H1 (cell line): ENCODE measurements at regions not wholly inside any gene's neighbourhood (a gene's known extent, or its start where the extent isn't known, plus 50 kb on each side); places are given as distances from the start of the nearest gene placed in this dataset.

Experiments
- CTCF ChIA-PET: fragments of 300-600 bp; sonication (Branson Sonifier 250); formaldehyde crosslinking; loops from one replicate; lab custom pipeline; 2021; ENCODE audit not compliant: partially characterized antibody; lab: Charles Lee
- POLR2A ChIA-PET: fragments of 300-600 bp; sonication (Branson Sonifier 250); formaldehyde crosslinking; loops from one replicate; lab custom pipeline; 2021; ENCODE audit warnings: inconsistent platforms; ENCODE audit not compliant: partially characterized antibody; lab: Charles Lee
- DNase-seq, 2 experiments: peaks; one replicate each; pipeline versions ENCODE4 v3.0.0 to v3.0.0-alpha.2; 2010 to 2022; ENCODE audit warnings: low spot score in 2 of 2, low read depth in 1 of 2, mixed read lengths in 1 of 2
- FAIRE-seq: peaks from 2 replicates; lab custom pipeline; 2011; peaks lifted over from hg19 to GRCh38; lab: Jason Lieb, UNC
- H2AFZ ChIP-seq: 2 replicates; pipeline ENCODE4 v1.8.1; 2012; ENCODE audit warnings: low read length, inconsistent platforms
- H2AK5ac ChIP-seq: 2 replicates; pipeline ENCODE4 v1.6.1; 2013; ENCODE audit warnings: low read depth, low read length
- H2BK120ac ChIP-seq: replicated peaks from 2 replicates; pipeline ENCODE3; 2013; ENCODE audit warnings: low read depth, low read length, inconsistent platforms
- H2BK12ac ChIP-seq: 2 replicates; pipeline ENCODE4 v1.6.1; 2013; ENCODE audit warnings: low read depth, low read length
- H2BK15ac ChIP-seq: 2 replicates; pipeline ENCODE4 v1.6.1; 2013; ENCODE audit warnings: low read length
- H2BK20ac ChIP-seq: 2 replicates; pipeline ENCODE4 v1.6.1; 2013; ENCODE audit warnings: low read length
- H2BK5ac ChIP-seq: 2 replicates; pipeline ENCODE4 v1.6.1; 2013; ENCODE audit warnings: low read depth, low read length
- H3K14ac ChIP-seq: 2 replicates; pipeline ENCODE4 v1.6.1; 2013; ENCODE audit warnings: inconsistent platforms; ENCODE audit not compliant: insufficient read length
- H3K18ac ChIP-seq: 2 replicates; pipeline ENCODE4 v1.6.1; 2013; ENCODE audit warnings: low read length; ENCODE audit errors: extremely low read depth
- H3K23ac ChIP-seq: 2 replicates; pipeline ENCODE4 v1.6.1; 2013; ENCODE audit warnings: inconsistent platforms; ENCODE audit not compliant: insufficient read length
- H3K23me2 ChIP-seq: 2 replicates; pipeline ENCODE4 v1.6.1; 2013; ENCODE audit warnings: low read depth, low read length
- H3K27ac ChIP-seq: 2 replicates; pipeline ENCODE4 v1.6.1; 2011; ENCODE audit warnings: low read depth, low read length, inconsistent platforms
- H3K27me3 ChIP-seq, 4 experiments: replicated peaks in 1 of 4; 1 replicate in 1 of 4; 2 replicates in 3 of 4; pipeline versions ENCODE4 v1.6.1 to v1.8.1; 2011 to 2013; ENCODE audit warnings: low read length in 3 of 4, mild to moderate bottlenecking in 3 of 4, inconsistent platforms in 2 of 4, mixed read lengths in 2 of 4, moderate library complexity in 1 of 4; ENCODE audit not compliant: control insufficient read depth in 3 of 4, insufficient read depth in 3 of 4; ENCODE audit errors: extremely low read depth in 1 of 4
- H3K36me3 ChIP-seq, 4 experiments: 2 replicates each; pipeline versions ENCODE4 v1.6.1 to v1.8.1; 2011 to 2013; ENCODE audit warnings: mild to moderate bottlenecking in 4 of 4, low read length in 3 of 4, moderate library complexity in 2 of 4, control low read depth in 1 of 4, inconsistent platforms in 1 of 4; ENCODE audit not compliant: insufficient read depth in 4 of 4, control insufficient read depth in 2 of 4
- H3K4ac ChIP-seq: replicated peaks from 2 replicates; pipeline ENCODE3; 2013; ENCODE audit warnings: low read length, low read depth, mixed read lengths, inconsistent platforms; ENCODE audit not compliant: insufficient read length
- H3K4me1 ChIP-seq, 4 experiments: replicated peaks in 1 of 4; 1 replicate in 1 of 4; 2 replicates in 3 of 4; pipeline versions ENCODE4 v1.6.1 to v1.8.1; 2011 to 2013; ENCODE audit warnings: low read length in 3 of 4, inconsistent platforms in 2 of 4, mixed read lengths in 1 of 4; ENCODE audit not compliant: insufficient read depth in 4 of 4, control insufficient read depth in 3 of 4
- H3K4me2 ChIP-seq, 2 experiments: 2 replicates each; pipeline versions ENCODE4 v1.6.1 to v1.8.1; 2011 to 2013; ENCODE audit warnings: low read depth in 2 of 2, low read length in 2 of 2, control low read depth in 1 of 2, inconsistent platforms in 1 of 2, mild to moderate bottlenecking in 1 of 2; ENCODE audit not compliant: insufficient read depth in 1 of 2
- H3K4me3 ChIP-seq, 4 experiments: fragments of 200-600, 300-600 bp in 1 of 4; sonication (generic), shearing (Covaris generic), sonication (Bioruptor Twin) in 1 of 4; 2 replicates each; pipeline versions ENCODE4 v1.5.1 to v1.8.1; 2011 to 2016; ENCODE audit warnings: low read length in 4 of 4, low read depth in 3 of 4, control low read depth in 2 of 4, inconsistent platforms in 2 of 4, mild to moderate bottlenecking in 2 of 4, mixed read lengths in 1 of 4, moderate library complexity in 1 of 4; ENCODE audit not compliant: insufficient read depth in 2 of 4; ENCODE audit errors: extremely low read depth in 1 of 4
- H3K56ac ChIP-seq: replicated peaks from 2 replicates; pipeline ENCODE3; 2013; ENCODE audit warnings: low read depth, mild to moderate bottlenecking, mixed read lengths, low read length, inconsistent platforms; ENCODE audit not compliant: insufficient read length
- H3K79me1 ChIP-seq: 2 replicates; pipeline ENCODE4 v1.6.1; 2013; ENCODE audit warnings: low read depth, low read length, control low read depth
- H3K79me2 ChIP-seq, 2 experiments: 2 replicates each; pipeline versions ENCODE4 v1.6.1 to v1.8.1; 2012 to 2013; ENCODE audit warnings: low read length in 2 of 2, mild to moderate bottlenecking in 2 of 2, inconsistent platforms in 1 of 2; ENCODE audit not compliant: insufficient read depth in 2 of 2, control insufficient read depth in 1 of 2
- H3K9ac ChIP-seq, 4 experiments: replicated peaks in 1 of 4; 1 replicate in 1 of 4; 2 replicates in 3 of 4; pipeline versions ENCODE4 v1.6.1 to v1.8.1; 2011 to 2013; ENCODE audit warnings: low read depth in 3 of 4, low read length in 3 of 4, control low read depth in 2 of 4, mild to moderate bottlenecking in 2 of 4, moderate library complexity in 2 of 4, inconsistent platforms in 1 of 4; ENCODE audit errors: extremely low read depth in 1 of 4
- H3K9me3 ChIP-seq, 2 experiments: 2 replicates each; pipeline versions ENCODE4 v1.6.1 to v1.8.1; 2012 to 2013; ENCODE audit warnings: mild to moderate bottlenecking in 2 of 2, moderate library complexity in 2 of 2, control low read depth in 1 of 2, inconsistent platforms in 1 of 2, low read depth in 1 of 2, low read length in 1 of 2, mixed read lengths in 1 of 2; ENCODE audit not compliant: insufficient read depth in 2 of 2
- H4K20me1 ChIP-seq, 2 experiments: replicated peaks in 1 of 2; 2 replicates each; pipeline versions ENCODE3 to v1.8.1; 2011 to 2013; ENCODE audit warnings: inconsistent platforms in 2 of 2, low read length in 2 of 2, mild to moderate bottlenecking in 1 of 2; ENCODE audit not compliant: insufficient read depth in 2 of 2, control insufficient read depth in 1 of 2
- H4K5ac ChIP-seq: 2 replicates; pipeline ENCODE4 v1.6.1; 2013; ENCODE audit warnings: low read length, low read depth, mixed read lengths, inconsistent platforms; ENCODE audit not compliant: insufficient read length
- H4K8ac ChIP-seq: 2 replicates; pipeline ENCODE4 v1.8.0; 2013; ENCODE audit warnings: mild to moderate bottlenecking, moderate library complexity, low read length, inconsistent platforms; ENCODE audit not compliant: insufficient read depth; ENCODE audit errors: extremely low read depth
- H4K91ac ChIP-seq: replicated peaks from 2 replicates; pipeline ENCODE3; 2013; ENCODE audit warnings: low read length, mixed read lengths, inconsistent platforms; ENCODE audit not compliant: insufficient read length
- CBX5 ChIP-seq: fragments of 300-800, 300-1000 bp; sonication (generic); IDR thresholded peaks from 2 replicates; pipeline ENCODE4 v1.7.1; 2016; ENCODE audit warnings: antibody characterized with exemption, low read length, low read depth
- CTBP2 ChIP-seq: IDR thresholded peaks from 2 replicates; pipeline ENCODE4 v1.7.0; 2011; ENCODE audit warnings: borderline replicate concordance, mild to moderate bottlenecking, moderate library complexity, mixed read lengths, low read length; ENCODE audit not compliant: insufficient read depth, insufficient read length
- HDAC6 ChIP-seq: IDR thresholded peaks from one replicate; pipeline ENCODE4 v1.7.1; 2012; ENCODE audit warnings: low read depth, mild to moderate bottlenecking, inconsistent platforms, low read length, moderate library complexity
- JUND ChIP-seq: IDR thresholded peaks from 2 replicates; pipeline ENCODE4 v1.6.1; 2011; ENCODE audit warnings: mild to moderate bottlenecking, improper control_type of control experiment, low read length
- NRF1 ChIP-seq: IDR thresholded peaks from 2 replicates; pipeline ENCODE4 v1.6.1; 2011; ENCODE audit warnings: mild to moderate bottlenecking, low read depth, low read length, improper control_type of control experiment
- POU5F1 ChIP-seq: IDR thresholded peaks from 2 replicates; pipeline ENCODE4 v1.6.1; 2011; ENCODE audit warnings: low read depth, mild to moderate bottlenecking, low read length, moderate library complexity
- SAP30 ChIP-seq: fragments of 300-600 bp; sonication (generic); IDR thresholded peaks from 2 replicates; pipeline ENCODE4 v1.7.1; 2012; ENCODE audit warnings: low read length, moderate library complexity, mild to moderate bottlenecking, inconsistent platforms; ENCODE audit not compliant: insufficient read depth, insufficient replicate concordance
- SIN3A ChIP-seq, 2 experiments: IDR thresholded peaks in 1 of 2; conservative IDR thresholded peaks in 1 of 2; 2 replicates each; pipeline ENCODE4 v1.6.1; 2011 to 2012; ENCODE audit warnings: low read length in 2 of 2, improper control_type of control experiment in 1 of 2, low read depth in 1 of 2, mild to moderate bottlenecking in 1 of 2
- SP1 ChIP-seq: IDR thresholded peaks from 2 replicates; pipeline ENCODE4 v1.6.1; 2011; ENCODE audit warnings: low read depth, low read length
- TBP ChIP-seq: IDR thresholded peaks from 2 replicates; pipeline ENCODE4 v1.6.1; 2011; ENCODE audit warnings: low read depth, low read length, improper control_type of control experiment
- TCF12 ChIP-seq: IDR thresholded peaks from 2 replicates; pipeline ENCODE4 v1.6.1; 2011; ENCODE audit warnings: low read depth, mild to moderate bottlenecking, low read length
- TEAD4 ChIP-seq: IDR thresholded peaks from 2 replicates; pipeline ENCODE4 v1.6.1; 2012; ENCODE audit warnings: low read depth, low read length, inconsistent platforms, mixed read lengths
- WGBS, 2 experiments: shearing (Covaris generic) in 1 of 2; methylation state at CpG; one replicate each; pipeline versions ENCODE4 v1.1.6 to v1.1.7; 2013 to 2015; ENCODE audit warnings: low lambda C conversion rate in 2 of 2, mixed read lengths in 2 of 2, inconsistent platforms in 1 of 2, low coverage in 1 of 2, missing lambda C conversion rate in 1 of 2; ENCODE audit not compliant: insufficient replicate concordance in 2 of 2, insufficient coverage in 1 of 2, insufficient read length in 1 of 2; ENCODE audit errors: extremely low coverage in 1 of 2, missing lambda C conversion rate in 1 of 2; 5-methylcytosine and 5-hydroxymethylcytosine counted together

DNA sequence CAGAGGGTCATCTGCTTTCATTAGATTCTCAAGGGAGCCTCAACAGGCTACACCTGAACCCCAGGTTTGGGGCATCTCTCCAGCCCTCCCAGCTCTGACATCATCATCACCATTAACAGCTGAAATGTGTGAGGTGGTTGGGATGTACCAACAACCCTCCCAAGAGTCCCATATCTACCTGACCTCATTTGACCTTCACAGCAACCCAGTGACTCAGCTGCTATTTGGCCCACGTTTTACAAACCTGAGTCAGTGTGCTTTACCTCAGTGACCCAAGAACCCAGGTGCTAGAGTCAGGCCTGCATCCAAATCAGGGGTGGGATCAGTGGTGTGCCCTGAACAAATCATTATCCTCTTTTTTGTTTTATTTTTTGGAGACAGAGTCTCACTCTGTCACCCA is 53.3 kb upstream of the TINAGL1 start:
- FAIRE-seq (no peak), DNase-seq (no peak)
- H3K4me1 ChIP-seq: no peaks in the 10 kb centered on the region
- H3K56ac ChIP-seq: no peak overlapping the region
- no peak overlapping the region for H2BK12ac ChIP-seq
- no peak overlapping the region for H2AFZ ChIP-seq
- no peak for TF ChIP-seq JUND
- TF ChIP-seq HDAC6: no peak
- no peak for TF ChIP-seq SIN3A (conservative IDR thresholded peaks at IDR 0.05 in 1 of 2, IDR thresholded peaks at IDR 0.05 in 1 of 2; ENCODE audit: low read depth in 1 of 2, low read length in 2 of 2)
- TF ChIP-seq CTBP2: no peak
- no peak for TF ChIP-seq POU5F1
- TF ChIP-seq TCF12: no peak
- no peak for TF ChIP-seq SAP30
- no peak for TF ChIP-seq CBX5
- TF ChIP-seq TEAD4: no peak
- TF ChIP-seq SP1: no peak
- TF ChIP-seq TBP: no peak
- TF ChIP-seq NRF1: no peak
- no peaks in the 10 kb centered on the region for H3K9me3 ChIP-seq
- ChIA-PET POLR2A (interaction anchor here (1.4 kb wide), 1 partner anchor 13 kb away, joined by 3 read pairs; no protein-coding TSS in a partner anchor), CTCF (interaction anchor here (0.6 to 4.3 kb wide), 7 partner anchors 8 to 536 kb away, joined by 3 to 12 read pairs (median 5); no protein-coding TSS in a partner anchor)
- no peak overlapping the region for H4K91ac ChIP-seq
- no peak overlapping the region for H3K4ac ChIP-seq
- 70% methylated on average over 1 of the region's 1 CpG; no CpG with 5 or more reads in 1 of the 2 experiments for whole genome bisulfite sequencing, 2 experiments
- no peak overlapping the region for H2BK20ac ChIP-seq
- no peak overlapping the region for H4K5ac ChIP-seq
- no peak overlapping the region for H3K14ac ChIP-seq
- no peak overlapping the region for H3K27ac ChIP-seq
- H3K4me2 ChIP-seq: no peak overlapping the region
- H2AK5ac ChIP-seq: no peak overlapping the region
- no peak overlapping the region for H2BK120ac ChIP-seq
- H3K79me1 ChIP-seq: no peaks in the 10 kb centered on the region
- no peaks in the 10 kb centered on the region for H4K20me1 ChIP-seq
- no peak overlapping the region for H3K4me3 ChIP-seq
- no peak overlapping the region for H2BK15ac ChIP-seq
- H3K36me3 ChIP-seq: no peaks in the 10 kb centered on the region
- no peak overlapping the region for H2BK5ac ChIP-seq
- no peaks in the 10 kb centered on the region for H3K23me2 ChIP-seq
- H3K79me2 ChIP-seq: no peaks in the 10 kb centered on the region
- no peak overlapping the region for H3K18ac ChIP-seq
- H4K8ac ChIP-seq: no peak overlapping the region
- no peak overlapping the region for H3K9ac ChIP-seq
- H3K27me3 ChIP-seq: no peaks in the 10 kb centered on the region
- no peak overlapping the region for H3K23ac ChIP-seq
